ENCODE measurements at regions not wholly inside any gene's neighbourhood (a gene's known extent, or its start where the extent isn't known, plus 50 kb on each side); places are given as distances from the start of the nearest gene placed in this dataset.

GRCh38 chr10:65194126-65194525 is 1672.9 kb downstream of the REEP3 start:
- H3K9me3 ChIP-seq (ENCODE audit: low read length) = no peaks in the 10 kb centered on the region
- WGBS (ENCODE audit: low lambda C conversion rate) = 18% methylated on average over 7 of the region's 7 CpGs
- no peak overlapping the region for H3K9ac ChIP-seq (ENCODE audit: insufficient read depth, low read depth, low read length)
- H3K79me2 ChIP-seq (ENCODE audit: insufficient read depth, low read length) = no peaks in the 10 kb centered on the region
- ChIA-PET POLR2A (no interaction called here), CTCF (ENCODE audit: low intra/inter-chr PET ratio, low total read pairs) (no interaction called here)
- no peaks in the 10 kb centered on the region for H3K36me3 ChIP-seq (replicated peaks in 1 of 2; ENCODE audit: control insufficient read depth in 1 of 2, insufficient read depth in 2 of 2, low read length in 2 of 2)
- H4K20me1 ChIP-seq (ENCODE audit: insufficient read depth, low read length) = no peaks in the 10 kb centered on the region
- in situ Hi-C loops (cut with HindIII; ENCODE audit: extremely low pct_ligation_motif_present, low pct_unique_long_range_greater_than_20kb) (no loop called here), intact Hi-C loops (cut with micrococcal nuclease; ENCODE audit: unreplicated experiment) (no loop called here)
- H3K4me2 ChIP-seq (ENCODE audit: low read depth, low read length) = no peak overlapping the region
- H3K27me3 ChIP-seq (ENCODE audit: control insufficient read depth in 1 of 2, insufficient read depth in 2 of 2, low read length in 2 of 2) = no peaks in the 10 kb centered on the region
- H3K4me3 ChIP-seq (replicated peaks in 1 of 3; ENCODE audit: insufficient read depth in 1 of 3, low read depth in 2 of 3, low read length in 3 of 3) = no peak overlapping the region
- no peak overlapping the region for H3K27ac ChIP-seq (ENCODE audit: extremely low read length, insufficient read depth, low read length)
- no peak for ATAC-seq
- no peaks in the 10 kb centered on the region for H3K4me1 ChIP-seq (ENCODE audit: insufficient read depth, low read length)
- FAIRE-seq = no peak
- DNase-seq (ENCODE audit: low spot score) = no peak
- no peak overlapping the region for H2AFZ ChIP-seq (ENCODE audit: low read length)
- BruUV-seq (replicated peaks) = no TSS peak
- no peak for TF ChIP-seq IKZF4 (CRISPR knock-in tag; IDR thresholded peaks at IDR 0.05; ENCODE audit: borderline replicate concordance, low read depth, not compliant biosample characterization)
- TF ChIP-seq ZFP1 (CRISPR knock-in tag; IDR thresholded peaks at IDR 0.05) = no peak
- TF ChIP-seq RBM22 (optimal IDR thresholded peaks at IDR 0.05; ENCODE audit: low read length) = no peak
- TF ChIP-seq GATAD1 (CRISPR knock-in tag; IDR thresholded peaks at IDR 0.05) = no peak
- TF ChIP-seq KLF6 (CRISPR knock-in tag; IDR thresholded peaks at IDR 0.05) = no peak
- no peak for TF ChIP-seq ZBTB40 (IDR thresholded peaks at IDR 0.05)
- no peak for TF ChIP-seq ZBTB40 (CRISPR knock-in tag; IDR thresholded peaks at IDR 0.05)
- no peak for TF ChIP-seq ZBTB4 (CRISPR knock-in tag; IDR thresholded peaks at IDR 0.05; ENCODE audit: borderline replicate concordance)
- TF ChIP-seq NFIB (CRISPR knock-in tag; IDR thresholded peaks at IDR 0.05; ENCODE audit: borderline replicate concordance) = no peak
- no peak for TF ChIP-seq ZNF724P (CRISPR knock-in tag; IDR thresholded peaks at IDR 0.05; ENCODE audit: borderline replicate concordance)
- no peak for TF ChIP-seq NR2F6 (IDR thresholded peaks at IDR 0.05)
- TF ChIP-seq NR2F6 (CRISPR knock-in tag; IDR thresholded peaks at IDR 0.05) = no peak
- TF ChIP-seq CC2D1A (CRISPR knock-in tag; IDR thresholded peaks at IDR 0.05) = no peak
- TF ChIP-seq ZNF777 (CRISPR knock-in tag; IDR thresholded peaks at IDR 0.05) = no peak
- TF ChIP-seq ZNF451 (CRISPR knock-in tag; IDR thresholded peaks at IDR 0.05) = no peak

Data from HepG2 (cell line).